ENCODE measurements at regions not wholly inside any gene's neighbourhood (a gene's known extent, or its start where the extent isn't known, plus 50 kb on each side); places are given as distances from the start of the nearest gene placed in this dataset.

DNA sequence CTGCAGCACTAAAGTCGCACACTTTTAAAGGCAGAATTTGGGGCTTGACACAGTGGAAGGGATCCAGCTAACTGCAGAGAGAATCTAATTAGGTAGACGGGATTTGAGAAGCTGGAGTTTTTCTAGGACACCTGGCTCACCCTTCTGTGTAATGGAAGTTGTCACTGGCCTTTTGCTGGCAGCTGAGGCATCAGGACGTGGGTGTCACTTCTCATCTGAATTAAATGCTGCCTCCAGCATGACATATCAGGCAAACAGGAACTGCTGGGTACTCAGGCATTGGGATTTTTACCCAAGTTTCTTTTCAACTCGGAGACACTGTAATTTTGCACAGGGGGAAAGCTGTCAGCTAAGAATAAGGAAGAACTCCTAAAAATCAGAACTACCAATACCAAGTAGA, 861.9 kb upstream of the ARPP21 start:
- in situ Hi-C loops (cut with MboI), result no loop called here
- H3K9ac ChIP-seq (ENCODE audit: control insufficient read depth, insufficient read depth, low read length), result no peak overlapping the region
- no peaks in the 10 kb centered on the region for H3K27me3 ChIP-seq (replicated peaks in 1 of 2; ENCODE audit: control insufficient read depth in 2 of 2, insufficient read depth in 2 of 2, low read length in 1 of 2)
- H3K9me3 ChIP-seq (replicated peaks; ENCODE audit: control insufficient read depth, insufficient read depth, low read length), result no peaks in the 10 kb centered on the region
- H3K36me3 ChIP-seq (ENCODE audit: control insufficient read depth in 2 of 2, insufficient read depth in 2 of 2, low read length in 1 of 2), result no peaks in the 10 kb centered on the region
- H4K20me1 ChIP-seq (ENCODE audit: control insufficient read depth, insufficient read depth), result no peaks in the 10 kb centered on the region
- ATAC-seq (no peak), FAIRE-seq (no peak), DNase-seq (ENCODE audit: low read depth, low spot score) (no peak)
- SMC1A ChIA-PET (ENCODE audit: uncharacterized antibody, unreplicated experiment), result no interaction called here
- WGBS (ENCODE audit: insufficient coverage, insufficient replicate concordance, low lambda C conversion rate, missing lambda C conversion rate), result 3% methylated on average over 4 of the region's 4 CpGs
- CTCF ChIA-PET, result no interaction called here
- POLR2A ChIA-PET, result no interaction called here
- no TSS peak for BruUV-seq (replicated peaks)
- intact Hi-C loops (cut with micrococcal nuclease; ENCODE audit: unreplicated experiment), result no loop called here
- H3K4me1 ChIP-seq (ENCODE audit: control insufficient read depth, insufficient read depth, low read length), result no peaks in the 10 kb centered on the region
- H2AFZ ChIP-seq (ENCODE audit: control insufficient read depth, low read depth, low read length), result no peak overlapping the region
- RAD21 ChIA-PET (ENCODE audit: unreplicated experiment), result no interaction called here
- no peak overlapping the region for H3K27ac ChIP-seq (ENCODE audit: control insufficient read depth, insufficient read depth)
- no peak overlapping the region for H3K4me3 ChIP-seq
- H3K4me2 ChIP-seq (ENCODE audit: control insufficient read depth, insufficient read depth), result no peak overlapping the region
- TF ChIP-seq ETV6 (conservative IDR thresholded peaks at IDR 0.05 in 1 of 2, IDR thresholded peaks at IDR 0.05 in 1 of 2; ENCODE audit: borderline replicate concordance in 1 of 2, low read depth in 1 of 2) (no peak), TCF3 (IDR thresholded peaks at IDR 0.05; ENCODE audit: borderline replicate concordance, insufficient read depth, low read depth, low read length) (no peak), IRF4 (IDR thresholded peaks at IDR 0.05; ENCODE audit: low read depth, low read length) (no peak), CBX3 (IDR thresholded peaks at IDR 0.05; ENCODE audit: borderline replicate concordance, low read depth) (no peak), HDAC2 (IDR thresholded peaks at IDR 0.05) (no peak), RELA (IDR thresholded peaks at IDR 0.05; ENCODE audit: borderline replicate concordance, partially characterized antibody) (no peak), GABPA (IDR thresholded peaks at IDR 0.05; ENCODE audit: low read depth) (no peak), EGR1 (IDR thresholded peaks at IDR 0.05; ENCODE audit: borderline replicate concordance in 1 of 2, low read depth in 2 of 2, low read length in 2 of 2) (no peak)
- TF ChIP-seq, protein P1, sequence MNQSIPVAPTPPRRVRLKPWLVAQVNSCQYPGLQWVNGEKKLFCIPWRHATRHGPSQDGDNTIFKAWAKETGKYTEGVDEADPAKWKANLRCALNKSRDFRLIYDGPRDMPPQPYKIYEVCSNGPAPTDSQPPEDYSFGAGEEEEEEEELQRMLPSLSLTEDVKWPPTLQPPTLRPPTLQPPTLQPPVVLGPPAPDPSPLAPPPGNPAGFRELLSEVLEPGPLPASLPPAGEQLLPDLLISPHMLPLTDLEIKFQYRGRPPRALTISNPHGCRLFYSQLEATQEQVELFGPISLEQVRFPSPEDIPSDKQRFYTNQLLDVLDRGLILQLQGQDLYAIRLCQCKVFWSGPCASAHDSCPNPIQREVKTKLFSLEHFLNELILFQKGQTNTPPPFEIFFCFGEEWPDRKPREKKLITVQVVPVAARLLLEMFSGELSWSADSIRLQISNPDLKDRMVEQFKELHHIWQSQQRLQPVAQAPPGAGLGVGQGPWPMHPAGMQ (IDR thresholded peaks at IDR 0.05; ENCODE audit: borderline replicate concordance), result no peak
- H3K79me2 ChIP-seq (ENCODE audit: control insufficient read depth, insufficient read depth, low read length), result no peaks in the 10 kb centered on the region
